ENCODE measurements at regions not wholly inside any gene's neighbourhood (a gene's known extent, or its start where the extent isn't known, plus 50 kb on each side); places are given as distances from the start of the nearest gene placed in this dataset.

GRCh38 chr12:114895081-114895480 lies 211.1 kb upstream of the TBX3 start:
- Histone ChIP-seq H3K9me3 (ENCODE audit: insufficient read depth, low read depth, low read length) (no peaks in the 10 kb centered on the region; the same call in 1 of the 2 replicates), H3F3A (ENCODE audit: low read depth) (no peaks in the 10 kb centered on the region), H3K4me2 (ENCODE audit: low read depth, low read length, poor library complexity, severe bottlenecking) (no peak overlapping the region), H2AFZ (ENCODE audit: low read length) (no peak overlapping the region), H3K9me2 (replicated peaks; ENCODE audit: low read depth, low read length) (no peaks in the 10 kb centered on the region), H3K4me3 (ENCODE audit: low read length, poor library complexity, severe bottlenecking) (no peak overlapping the region), H3K4me1 (ENCODE audit: insufficient read depth, low read length, poor library complexity, severe bottlenecking) (no peaks in the 10 kb centered on the region), H3K27me3 (ENCODE audit: insufficient read depth, low read length, poor library complexity, severe bottlenecking) (no peaks in the 10 kb centered on the region), H3K9ac (ENCODE audit: low read depth, low read length, poor library complexity, severe bottlenecking) (no peak overlapping the region), H3K79me2 (ENCODE audit: insufficient read depth, low read length) (no peaks in the 10 kb centered on the region), H4K20me1 (ENCODE audit: insufficient read depth, low read length, poor library complexity, severe bottlenecking) (no peaks in the 10 kb centered on the region), H3K36me3 (ENCODE audit: insufficient read depth, low read length) (no peaks in the 10 kb centered on the region)
- TF ChIP-seq, protein P1, sequence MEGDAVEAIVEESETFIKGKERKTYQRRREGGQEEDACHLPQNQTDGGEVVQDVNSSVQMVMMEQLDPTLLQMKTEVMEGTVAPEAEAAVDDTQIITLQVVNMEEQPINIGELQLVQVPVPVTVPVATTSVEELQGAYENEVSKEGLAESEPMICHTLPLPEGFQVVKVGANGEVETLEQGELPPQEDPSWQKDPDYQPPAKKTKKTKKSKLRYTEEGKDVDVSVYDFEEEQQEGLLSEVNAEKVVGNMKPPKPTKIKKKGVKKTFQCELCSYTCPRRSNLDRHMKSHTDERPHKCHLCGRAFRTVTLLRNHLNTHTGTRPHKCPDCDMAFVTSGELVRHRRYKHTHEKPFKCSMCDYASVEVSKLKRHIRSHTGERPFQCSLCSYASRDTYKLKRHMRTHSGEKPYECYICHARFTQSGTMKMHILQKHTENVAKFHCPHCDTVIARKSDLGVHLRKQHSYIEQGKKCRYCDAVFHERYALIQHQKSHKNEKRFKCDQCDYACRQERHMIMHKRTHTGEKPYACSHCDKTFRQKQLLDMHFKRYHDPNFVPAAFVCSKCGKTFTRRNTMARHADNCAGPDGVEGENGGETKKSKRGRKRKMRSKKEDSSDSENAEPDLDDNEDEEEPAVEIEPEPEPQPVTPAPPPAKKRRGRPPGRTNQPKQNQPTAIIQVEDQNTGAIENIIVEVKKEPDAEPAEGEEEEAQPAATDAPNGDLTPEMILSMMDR (conservative IDR thresholded peaks at IDR 0.05; ENCODE audit: low read length): no peak
- TF ChIP-seq EZH2phosphoT487 (IDR thresholded peaks at IDR 0.05; ENCODE audit: borderline replicate concordance): no peak

- Histone ChIP-seq H3K9me3 (ENCODE audit: insufficient read depth, low read depth, low read length) (no peaks in the 10 kb centered on the region; the same call in 1 of the 2 replicates), H4K20me1 (ENCODE audit: insufficient read depth, low read length, poor library complexity, severe bottlenecking) (no peaks in the 10 kb centered on the region), H3K4me1 (ENCODE audit: insufficient read depth, low read length, poor library complexity, severe bottlenecking) (no peaks in the 10 kb centered on the region), H3F3A (ENCODE audit: low read depth) (no peaks in the 10 kb centered on the region), H2AFZ (ENCODE audit: low read length) (no peak overlapping the region), H3K9ac (ENCODE audit: low read depth, low read length, poor library complexity, severe bottlenecking) (no peak overlapping the region), H3K9me2 (replicated peaks; ENCODE audit: low read depth, low read length) (no peaks in the 10 kb centered on the region), H3K36me3 (ENCODE audit: insufficient read depth, low read length) (no peaks in the 10 kb centered on the region), H3K79me2 (ENCODE audit: insufficient read depth, low read length) (no peaks in the 10 kb centered on the region), H3K4me3 (ENCODE audit: low read length, poor library complexity, severe bottlenecking) (no peak overlapping the region), H3K4me2 (ENCODE audit: low read depth, low read length, poor library complexity, severe bottlenecking) (no peak overlapping the region), H3K27me3 (ENCODE audit: insufficient read depth, low read length, poor library complexity, severe bottlenecking) (no peaks in the 10 kb centered on the region)
- TF ChIP-seq, protein P1 (conservative IDR thresholded peaks at IDR 0.05; ENCODE audit: low read length): no peak
- no peak for TF ChIP-seq EZH2phosphoT487 (IDR thresholded peaks at IDR 0.05; ENCODE audit: borderline replicate concordance)
Observed at GRCh38 chr12:114894076-114894475, 210.1 kb upstream of the TBX3 start.

GRCh38 chr12:114888928-114889584 lies 205.1 kb upstream of the TBX3 start:
- no peak overlapping the region for H3K9ac ChIP-seq (ENCODE audit: low read depth, low read length, poor library complexity, severe bottlenecking)
- no peaks in the 10 kb centered on the region for H3K79me2 ChIP-seq (ENCODE audit: insufficient read depth, low read length)
- TF ChIP-seq, protein P1 (conservative IDR thresholded peaks at IDR 0.05; ENCODE audit: low read length): no peak
- no peak for TF ChIP-seq EZH2phosphoT487 (IDR thresholded peaks at IDR 0.05; ENCODE audit: borderline replicate concordance)
- no peaks in the 10 kb centered on the region for H3K9me2 ChIP-seq (replicated peaks; ENCODE audit: low read depth, low read length)
- no peaks in the 10 kb centered on the region for H3K27me3 ChIP-seq (ENCODE audit: insufficient read depth, low read length, poor library complexity, severe bottlenecking)
- H3K4me3 ChIP-seq (ENCODE audit: low read length, poor library complexity, severe bottlenecking): no peak overlapping the region
- H3K9me3 ChIP-seq (ENCODE audit: insufficient read depth, low read depth, low read length): no peaks in the 10 kb centered on the region; the same call in 1 of the 2 replicates
- H3F3A ChIP-seq (ENCODE audit: low read depth): no peaks in the 10 kb centered on the region
- no peak overlapping the region for H3K4me2 ChIP-seq (ENCODE audit: low read depth, low read length, poor library complexity, severe bottlenecking)
- H3K4me1 ChIP-seq (ENCODE audit: insufficient read depth, low read length, poor library complexity, severe bottlenecking): no peaks in the 10 kb centered on the region
- H4K20me1 ChIP-seq (ENCODE audit: insufficient read depth, low read length, poor library complexity, severe bottlenecking): no peaks in the 10 kb centered on the region
- no peaks in the 10 kb centered on the region for H3K36me3 ChIP-seq (ENCODE audit: insufficient read depth, low read length)
- H2AFZ ChIP-seq (ENCODE audit: low read length): no peak overlapping the region

All from Loucy (cell line).